ENCODE measurements at regions not wholly inside any gene's neighbourhood (a gene's known extent, or its start where the extent isn't known, plus 50 kb on each side); places are given as distances from the start of the nearest gene placed in this dataset.

DNA sequence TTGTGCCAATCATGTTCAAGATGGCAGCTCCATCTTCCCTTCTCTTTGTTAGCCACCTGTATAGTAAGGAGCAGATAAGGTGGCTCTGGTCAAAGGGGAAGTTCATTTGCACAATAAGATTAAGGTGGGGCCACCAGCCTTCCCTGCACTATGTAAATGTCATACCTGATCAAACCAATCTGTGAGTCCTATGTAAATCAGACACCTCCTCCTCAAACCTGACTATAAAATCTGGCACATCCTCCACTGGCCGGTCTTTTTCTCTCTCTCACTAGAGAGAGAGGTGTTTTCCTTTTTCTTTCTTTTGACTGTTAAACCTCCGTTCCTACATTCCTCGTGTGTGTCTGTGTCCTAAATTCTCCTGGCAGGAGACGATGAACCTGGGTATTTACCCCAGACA, 572.5 kb upstream of the AADAT start:
- Histone ChIP-seq H4K8ac (ENCODE audit: extremely low read depth, insufficient read depth, low read length) (no peak overlapping the region), H3K27ac (ENCODE audit: low read depth, low read length) (no peak overlapping the region), H4K20me1 (replicated peaks in 1 of 2; ENCODE audit: control insufficient read depth in 1 of 2, insufficient read depth in 2 of 2, low read length in 2 of 2) (no peaks in the 10 kb centered on the region), H3K79me2 (ENCODE audit: control insufficient read depth in 1 of 2, insufficient read depth in 2 of 2, low read length in 2 of 2) (no peaks in the 10 kb centered on the region), H2BK20ac (ENCODE audit: low read length) (no peak overlapping the region), H3K18ac (ENCODE audit: extremely low read depth, low read length) (no peak overlapping the region), H3K23ac (ENCODE audit: insufficient read length) (no peak overlapping the region), H2BK12ac (ENCODE audit: low read depth, low read length) (no peak overlapping the region), H4K5ac (ENCODE audit: insufficient read length, low read depth, low read length) (no peak overlapping the region), H3K36me3 (ENCODE audit: control insufficient read depth in 2 of 4, insufficient read depth in 4 of 4, low read length in 3 of 4) (no peaks in the 10 kb centered on the region), H3K4ac (replicated peaks; ENCODE audit: insufficient read length, low read depth, low read length) (no peak overlapping the region), H3K79me1 (ENCODE audit: low read depth, low read length) (no peaks in the 10 kb centered on the region), H3K9ac (replicated peaks in 1 of 4; ENCODE audit: extremely low read depth in 1 of 4, low read depth in 3 of 4, low read length in 3 of 4) (no peak overlapping the region), H3K23me2 (ENCODE audit: low read depth, low read length) (no peaks in the 10 kb centered on the region; the same call in 1 of the 2 replicates), H3K27me3 (replicated peaks in 1 of 4; ENCODE audit: control insufficient read depth in 3 of 4, extremely low read depth in 1 of 4, insufficient read depth in 3 of 4, low read length in 3 of 4) (no peaks in the 10 kb centered on the region), H3K4me3 (ENCODE audit: extremely low read depth in 1 of 4, insufficient read depth in 2 of 4, low read depth in 3 of 4, low read length in 4 of 4) (no peak overlapping the region), H3K4me1 (replicated peaks in 1 of 4; ENCODE audit: control insufficient read depth in 3 of 4, insufficient read depth in 4 of 4, low read length in 3 of 4) (no peaks in the 10 kb centered on the region), H2AFZ (ENCODE audit: low read length) (0 out of 2 replicates have a peak overlapping the region, but pooled peaks have one; percentile 26), H2AK5ac (ENCODE audit: low read depth, low read length) (no peak overlapping the region), H3K9me3 (ENCODE audit: insufficient read depth in 2 of 2, low read depth in 1 of 2, low read length in 1 of 2) (no peaks in the 10 kb centered on the region), H3K14ac (ENCODE audit: insufficient read length) (no peak overlapping the region), H2BK5ac (ENCODE audit: low read depth, low read length) (no peak overlapping the region), H3K4me2 (ENCODE audit: insufficient read depth in 1 of 2, low read depth in 2 of 2, low read length in 2 of 2) (no peak overlapping the region), H2BK15ac (ENCODE audit: low read length) (no peak overlapping the region), H3K56ac (replicated peaks; ENCODE audit: insufficient read length, low read depth, low read length) (no peak overlapping the region), H4K91ac (replicated peaks; ENCODE audit: insufficient read length, low read length) (no peak overlapping the region), H2BK120ac (replicated peaks; ENCODE audit: low read depth, low read length) (no peak overlapping the region)
- no peak for TF ChIP-seq RAD21 (IDR thresholded peaks at IDR 0.05 in 1 of 2, conservative IDR thresholded peaks at IDR 0.05 in 1 of 2; ENCODE audit: low read depth in 2 of 2, low read length in 2 of 2)
- WGBS, 2 experiments (ENCODE audit: extremely low coverage in 1 of 2, insufficient coverage in 1 of 2, insufficient read length in 1 of 2, insufficient replicate concordance in 2 of 2, low coverage in 1 of 2, low lambda C conversion rate in 2 of 2, missing lambda C conversion rate in 1 of 2): 90% methylated on average over 4 of the region's 4 CpGs; no CpG with 5 or more reads in 1 of the 2 experiments
- no peak for FAIRE-seq
- DNase-seq (ENCODE audit: low read depth in 1 of 2, low spot score in 2 of 2): no peak
- POLR2A ChIA-PET (ENCODE audit: partially characterized antibody): interaction anchor here (1.2 kb wide), 1 partner anchor 8 kb away, joined by 3 read pairs; no protein-coding TSS in a partner anchor
- CTCF ChIA-PET (ENCODE audit: partially characterized antibody): interaction anchor here (0.5 to 1.8 kb wide), 2 partner anchors 316 to 402 kb away, joined by 3 to 5 read pairs; no protein-coding TSS in a partner anchor
